ENCODE measurements at regions not wholly inside any gene's neighbourhood (a gene's known extent, or its start where the extent isn't known, plus 50 kb on each side); places are given as distances from the start of the nearest gene placed in this dataset.
A peak's percentile ranks its signal among the peaks of the same experiment; 100 is the strongest.

- DNase-seq = no peak
Observed at GRCh38 chr12:77777274-77777673, 53.4 kb upstream of the NAV3 start.

GRCh38 chr12:77774761-77775160, 55.9 kb upstream of the NAV3 start:
- no peak for DNase-seq

- no peak for DNase-seq
Observed at GRCh38 chr12:77772676-77773298, 57.9 kb upstream of the NAV3 start.

- no peak for DNase-seq
Observed at GRCh38 chr12:77768558-77768957, 62.1 kb upstream of the NAV3 start.

- no peak for DNase-seq
Observed at GRCh38 chr12:77767756-77768343, 62.8 kb upstream of the NAV3 start.

GRCh38 chr12:77767335-77767734, 63.4 kb upstream of the NAV3 start:
- no peak for DNase-seq

- no peak for DNase-seq
Observed at GRCh38 chr12:77766224-77766623, 64.5 kb upstream of the NAV3 start.

- DNase-seq = no peak
Observed at GRCh38 chr12:77761286-77761685, 69.4 kb upstream of the NAV3 start.

- DNase-seq = no peak
Observed at GRCh38 chr12:77760271-77761025, 70.2 kb upstream of the NAV3 start.

GRCh38 chr12:77754086-77754485, 76.6 kb upstream of the NAV3 start:
- DNase-seq = no peak

- no peak for DNase-seq
Observed at GRCh38 chr12:77751939-77752338, 78.8 kb upstream of the NAV3 start.

GRCh38 chr12:77746096-77746495, 84.6 kb upstream of the NAV3 start:
- DNase-seq = no peak

GRCh38 chr12:77745624-77746023, 85.1 kb upstream of the NAV3 start:
- DNase-seq = no peak

- DNase-seq = no peak
Observed at GRCh38 chr12:77742631-77743030, 88.1 kb upstream of the NAV3 start.

- no peak for DNase-seq
Observed at GRCh38 chr12:77741974-77742517, 88.6 kb upstream of the NAV3 start.

- no peak for DNase-seq
Observed at GRCh38 chr12:77736219-77736965, 94.3 kb upstream of the NAV3 start.

GRCh38 chr12:77734214-77734883, 96.3 kb upstream of the NAV3 start:
- DNase-seq = no peak

- no peak for DNase-seq
Observed at GRCh38 chr12:77728018-77728417, 102.7 kb upstream of the NAV3 start.

GRCh38 chr12:77727442-77728001, 103.2 kb upstream of the NAV3 start:
- no peak for DNase-seq

GRCh38 chr12:77725611-77726010, 105.1 kb upstream of the NAV3 start:
- no peak for DNase-seq

- peak; percentile 10 to 28 for DNase-seq
Observed at GRCh38 chr12:77724367-77724957, 106.2 kb upstream of the NAV3 start.

GRCh38 chr12:77723308-77723707, 107.4 kb upstream of the NAV3 start:
- DNase-seq = no peak

Data from AML-193 (cell line).